ENCODE measurements at regions not wholly inside any gene's neighbourhood (a gene's known extent, or its start where the extent isn't known, plus 50 kb on each side); places are given as distances from the start of the nearest gene placed in this dataset.

DNA sequence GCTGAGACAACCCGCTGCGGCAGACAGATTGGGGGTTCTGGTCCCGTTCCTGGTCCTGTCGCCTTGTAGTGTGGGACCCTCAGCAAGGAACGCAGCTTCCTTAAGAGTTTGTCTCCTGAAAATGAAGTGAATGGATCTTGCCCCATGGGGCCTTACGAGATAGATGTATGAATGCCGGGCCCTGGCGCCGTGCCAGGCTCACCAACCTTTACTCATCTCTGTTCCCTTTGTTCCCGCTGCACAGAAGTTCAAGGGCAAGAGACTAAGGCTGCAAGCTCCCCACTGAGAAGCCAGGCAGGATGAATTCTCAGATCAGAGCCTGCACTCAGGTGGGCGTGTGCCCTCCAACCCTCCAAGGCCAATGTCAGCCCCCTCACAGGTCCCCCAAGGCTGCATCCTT is 162.7 kb upstream of the IQSEC1 start:
- H3K23ac ChIP-seq (ENCODE audit: low read depth, low read length), result no peak overlapping the region
- H3K36me3 ChIP-seq (ENCODE audit: control insufficient read depth, insufficient read depth, low read length), result no peaks in the 10 kb centered on the region
- peak overlapping the region; percentile 21 for H2AFZ ChIP-seq (replicated peaks; ENCODE audit: low read length, poor library complexity)
- H2BK20ac ChIP-seq (ENCODE audit: low read depth, low read length), result no peak overlapping the region
- no peak overlapping the region for H3K18ac ChIP-seq (ENCODE audit: low read depth, low read length)
- no peak for DNase-seq
- no peak overlapping the region for H3K14ac ChIP-seq (replicated peaks; ENCODE audit: low read depth, low read length)
- no peak overlapping the region for H3K4me2 ChIP-seq (ENCODE audit: low read depth, low read length)
- no peak overlapping the region for H4K8ac ChIP-seq (ENCODE audit: low read depth in 2 of 2, low read length in 2 of 2)
- no peaks in the 10 kb centered on the region for H3K4me1 ChIP-seq (ENCODE audit: control insufficient read depth, insufficient read depth, low read length)
- ATAC-seq (ENCODE audit: low read depth), result no peak
- H3K27me3 ChIP-seq (ENCODE audit: control insufficient read depth, insufficient read depth, low read length), result peaks cover 35% of the 10 kb centered on the region
- H3K4me3 ChIP-seq (ENCODE audit: insufficient read depth, low read depth, low read length), result no peak overlapping the region
- intact Hi-C loops (cut with micrococcal nuclease) (no loop called here), in situ Hi-C loops (cut with MboI; ENCODE audit: low sequenced_read_pairs) (no loop called here), dilution Hi-C loops (cut with HindIII; ENCODE audit: low sequenced_read_pairs, unreplicated experiment) (no loop called here)
- H4K91ac ChIP-seq (ENCODE audit: insufficient read depth, low read depth, low read length), result no peak overlapping the region
- H3K79me1 ChIP-seq (ENCODE audit: low read depth in 1 of 2, low read length in 2 of 2), result no peaks in the 10 kb centered on the region
- no peak overlapping the region for H2AK5ac ChIP-seq (ENCODE audit: low read depth, low read length)
- no peak overlapping the region for H2AK9ac ChIP-seq (replicated peaks; ENCODE audit: low read depth, low read length, poor library complexity)
- TF ChIP-seq RAD21 (IDR thresholded peaks at IDR 0.05; ENCODE audit: low read length) (no peak), NFE2L2 (IDR thresholded peaks at IDR 0.05; ENCODE audit: low read depth, low read length) (no peak), SMC3 (IDR thresholded peaks at IDR 0.05; ENCODE audit: low read depth, low read length) (no peak), FOS (IDR thresholded peaks at IDR 0.05; ENCODE audit: low read depth, low read length) (no peak), RCOR1 (IDR thresholded peaks at IDR 0.05; ENCODE audit: insufficient replicate concordance, low read length) (no peak), CEBPB (IDR thresholded peaks at IDR 0.05; ENCODE audit: low read depth, low read length) (no peak), MAZ (IDR thresholded peaks at IDR 0.05; ENCODE audit: borderline replicate concordance, low read depth, low read length) (no peak), RFX5 (IDR thresholded peaks at IDR 0.05; ENCODE audit: low read depth, low read length) (no peak), MXI1 (IDR thresholded peaks at IDR 0.05; ENCODE audit: borderline replicate concordance, low read depth, low read length) (no peak), MAFK (IDR thresholded peaks at IDR 0.05; ENCODE audit: low read depth, low read length) (no peak), BHLHE40 (IDR thresholded peaks at IDR 0.05; ENCODE audit: low read depth, low read length) (no peak), CHD1 (IDR thresholded peaks at IDR 0.05; ENCODE audit: low read depth, low read length) (no peak)
- TF ChIP-seq, protein P1, sequence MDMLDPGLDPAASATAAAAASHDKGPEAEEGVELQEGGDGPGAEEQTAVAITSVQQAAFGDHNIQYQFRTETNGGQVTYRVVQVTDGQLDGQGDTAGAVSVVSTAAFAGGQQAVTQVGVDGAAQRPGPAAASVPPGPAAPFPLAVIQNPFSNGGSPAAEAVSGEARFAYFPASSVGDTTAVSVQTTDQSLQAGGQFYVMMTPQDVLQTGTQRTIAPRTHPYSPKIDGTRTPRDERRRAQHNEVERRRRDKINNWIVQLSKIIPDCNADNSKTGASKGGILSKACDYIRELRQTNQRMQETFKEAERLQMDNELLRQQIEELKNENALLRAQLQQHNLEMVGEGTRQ (IDR thresholded peaks at IDR 0.05; ENCODE audit: low read depth, low read length), result no peak
- TF ChIP-seq, protein P2, sequence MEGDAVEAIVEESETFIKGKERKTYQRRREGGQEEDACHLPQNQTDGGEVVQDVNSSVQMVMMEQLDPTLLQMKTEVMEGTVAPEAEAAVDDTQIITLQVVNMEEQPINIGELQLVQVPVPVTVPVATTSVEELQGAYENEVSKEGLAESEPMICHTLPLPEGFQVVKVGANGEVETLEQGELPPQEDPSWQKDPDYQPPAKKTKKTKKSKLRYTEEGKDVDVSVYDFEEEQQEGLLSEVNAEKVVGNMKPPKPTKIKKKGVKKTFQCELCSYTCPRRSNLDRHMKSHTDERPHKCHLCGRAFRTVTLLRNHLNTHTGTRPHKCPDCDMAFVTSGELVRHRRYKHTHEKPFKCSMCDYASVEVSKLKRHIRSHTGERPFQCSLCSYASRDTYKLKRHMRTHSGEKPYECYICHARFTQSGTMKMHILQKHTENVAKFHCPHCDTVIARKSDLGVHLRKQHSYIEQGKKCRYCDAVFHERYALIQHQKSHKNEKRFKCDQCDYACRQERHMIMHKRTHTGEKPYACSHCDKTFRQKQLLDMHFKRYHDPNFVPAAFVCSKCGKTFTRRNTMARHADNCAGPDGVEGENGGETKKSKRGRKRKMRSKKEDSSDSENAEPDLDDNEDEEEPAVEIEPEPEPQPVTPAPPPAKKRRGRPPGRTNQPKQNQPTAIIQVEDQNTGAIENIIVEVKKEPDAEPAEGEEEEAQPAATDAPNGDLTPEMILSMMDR (conservative IDR thresholded peaks at IDR 0.05; ENCODE audit: low read depth, low read length), result no peak
- TF ChIP-seq, protein P3, sequence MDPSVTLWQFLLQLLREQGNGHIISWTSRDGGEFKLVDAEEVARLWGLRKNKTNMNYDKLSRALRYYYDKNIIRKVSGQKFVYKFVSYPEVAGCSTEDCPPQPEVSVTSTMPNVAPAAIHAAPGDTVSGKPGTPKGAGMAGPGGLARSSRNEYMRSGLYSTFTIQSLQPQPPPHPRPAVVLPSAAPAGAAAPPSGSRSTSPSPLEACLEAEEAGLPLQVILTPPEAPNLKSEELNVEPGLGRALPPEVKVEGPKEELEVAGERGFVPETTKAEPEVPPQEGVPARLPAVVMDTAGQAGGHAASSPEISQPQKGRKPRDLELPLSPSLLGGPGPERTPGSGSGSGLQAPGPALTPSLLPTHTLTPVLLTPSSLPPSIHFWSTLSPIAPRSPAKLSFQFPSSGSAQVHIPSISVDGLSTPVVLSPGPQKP (IDR thresholded peaks at IDR 0.05; ENCODE audit: borderline replicate concordance, low read depth, low read length), result no peak
- POLR2A ChIA-PET (ENCODE audit: unreplicated experiment), result no interaction called here
- no peak overlapping the region for H3K9ac ChIP-seq (ENCODE audit: low read depth, low read length)
- H2BK120ac ChIP-seq (ENCODE audit: low read depth, low read length), result no peak overlapping the region
- no peak overlapping the region for H3K56ac ChIP-seq (ENCODE audit: extremely low read depth, insufficient read depth, low read length)
- H3K9me3 ChIP-seq (ENCODE audit: control insufficient read depth, insufficient read depth, low read length), result no peaks in the 10 kb centered on the region
- H4K5ac ChIP-seq (ENCODE audit: low read depth, low read length), result no peak overlapping the region
- H3K27ac ChIP-seq (ENCODE audit: insufficient read depth, low read length), result no peak overlapping the region
- BruUV-seq (replicated peaks), result no TSS peak
- H2BK15ac ChIP-seq (ENCODE audit: low read depth, low read length), result no peak overlapping the region
- H3K9me1 ChIP-seq (ENCODE audit: insufficient read depth, low read length), result no peaks in the 10 kb centered on the region
- no peak overlapping the region for H2BK5ac ChIP-seq (ENCODE audit: low read depth, low read length, poor library complexity, severe bottlenecking)
- 64% methylated on average over 2 of the region's 11 CpGs; no CpG with 5 or more reads in 1 of the 2 experiments for WGBS, 2 experiments (ENCODE audit: extremely low coverage in 2 of 2, insufficient read length in 1 of 2)
- H4K20me1 ChIP-seq (ENCODE audit: insufficient read depth, low read length), result no peaks in the 10 kb centered on the region
- H3K4ac ChIP-seq (ENCODE audit: low read depth, low read length), result no peak overlapping the region
- CTCF ChIA-PET, result no interaction called here
